Liver (tissue), 8 donors: ENCODE measurements at regions not wholly inside any gene's neighbourhood (a gene's known extent, or its start where the extent isn't known, plus 50 kb on each side); places are given as distances from the start of the nearest gene placed in this dataset.

Experiments used
- DNase-seq: peaks from one replicate; pipeline ENCODE4 v3.0.0-alpha.2; 2017; ENCODE audit warnings: low spot score
- H3K27ac ChIP-seq, 2 donors: one replicate each; pipeline ENCODE4 v1.7.0; 2013; ENCODE audit warnings: inconsistent platforms in 2 of 2, low read length in 2 of 2, control low read depth in 1 of 2, low read depth in 1 of 2, mild to moderate bottlenecking in 1 of 2
- H3K27me3 ChIP-seq, 4 donors: one replicate each; pipeline versions ENCODE4 v1.6.1 to v1.7.0; 2013; ENCODE audit warnings: low read length in 3 of 4, inconsistent platforms in 1 of 4, mild to moderate bottlenecking in 1 of 4, moderate library complexity in 1 of 4; ENCODE audit not compliant: control insufficient read depth in 4 of 4, insufficient read depth in 4 of 4
- H3K36me3 ChIP-seq, 4 donors: one replicate each; pipeline versions ENCODE4 v1.6.1 to v1.7.0; 2013; ENCODE audit warnings: low read length in 3 of 4, mild to moderate bottlenecking in 3 of 4, low read depth in 1 of 4, moderate library complexity in 1 of 4; ENCODE audit not compliant: control insufficient read depth in 4 of 4, insufficient read depth in 3 of 4
- H3K4me1 ChIP-seq, 4 donors: one replicate each; pipeline versions ENCODE4 v1.6.1 to v1.7.0; 2013; ENCODE audit warnings: low read length in 3 of 4, mild to moderate bottlenecking in 3 of 4, moderate library complexity in 1 of 4; ENCODE audit not compliant: control insufficient read depth in 4 of 4, insufficient read depth in 4 of 4
- H3K4me3 ChIP-seq, 3 donors: one replicate each; pipeline versions ENCODE4 v1.6.1 to v1.7.0; 2013; ENCODE audit warnings: low read length in 3 of 3, control low read depth in 1 of 3, low read depth in 1 of 3, mild to moderate bottlenecking in 1 of 3
- H3K9ac ChIP-seq, 2 donors: one replicate each; pipeline ENCODE4 v1.7.0; 2013; ENCODE audit warnings: low read length in 2 of 2, mild to moderate bottlenecking in 2 of 2, moderate library complexity in 2 of 2, control low read depth in 1 of 2, low read depth in 1 of 2
- H3K9me3 ChIP-seq, 4 donors: one replicate each; pipeline versions ENCODE4 v1.6.1 to v1.7.0; 2013; ENCODE audit warnings: low read length in 3 of 4; ENCODE audit not compliant: control insufficient read depth in 4 of 4
- CTCF ChIP-seq: fragments of 150-350 bp; IDR thresholded peaks from 2 replicates; pipeline ENCODE4 v1.5.1; 2017; ENCODE audit warnings: improper control_type of control experiment, low read depth, low read length; ENCODE audit not compliant: missing input control
- EGR1 ChIP-seq, 2 donors: IDR thresholded peaks; 2 replicates each; pipeline ENCODE4 v1.6.1; 2016 to 2018; ENCODE audit warnings: antibody characterized with exemption in 2 of 2, low read depth in 2 of 2
- GABPA ChIP-seq, 2 donors: IDR thresholded peaks in 1 of 2; conservative IDR thresholded peaks in 1 of 2; 2 replicates each; pipeline ENCODE4 v1.6.1; 2016; ENCODE audit warnings: antibody characterized with exemption in 2 of 2, mild to moderate bottlenecking in 1 of 2, moderate library complexity in 1 of 2
- HNF4A ChIP-seq, 2 donors: conservative IDR thresholded peaks; 2 replicates each; pipeline ENCODE4 v1.6.1; 2016; ENCODE audit warnings: antibody characterized with exemption in 2 of 2, mild to moderate bottlenecking in 2 of 2
- HNF4G ChIP-seq: IDR thresholded peaks from 2 replicates; pipeline ENCODE4 v1.6.1; 2016; ENCODE audit warnings: antibody characterized with exemption
- JUND ChIP-seq, 2 donors: IDR thresholded peaks; 2 replicates each; pipeline ENCODE4 v1.6.1; 2016; ENCODE audit warnings: antibody characterized with exemption in 2 of 2
- MAX ChIP-seq: IDR thresholded peaks from 2 replicates; pipeline ENCODE4 v1.6.1; 2016; ENCODE audit warnings: antibody characterized with exemption
- REST ChIP-seq: IDR thresholded peaks from 2 replicates; pipeline ENCODE4 v1.6.1; 2016; ENCODE audit warnings: antibody characterized with exemption, mild to moderate bottlenecking
- RXRA ChIP-seq, 2 donors: IDR thresholded peaks; 2 replicates each; pipeline ENCODE4 v1.6.1; 2017 to 2018; ENCODE audit warnings: antibody characterized with exemption in 2 of 2, mild to moderate bottlenecking in 1 of 2
- TAF1 ChIP-seq: conservative IDR thresholded peaks from 2 replicates; pipeline ENCODE4 v1.6.1; 2016; ENCODE audit warnings: antibody characterized with exemption, mild to moderate bottlenecking
- YY1 ChIP-seq: IDR thresholded peaks from 2 replicates; pipeline ENCODE4 v1.6.1; 2016; ENCODE audit warnings: antibody characterized with exemption, mild to moderate bottlenecking
- WGBS: extraction: QIAGEN DNeasy Blood & Tissue Kit; methylation state at CpG from one replicate; pipeline ENCODE4 v1.1.7; 2013; 5-methylcytosine and 5-hydroxymethylcytosine counted together
- donor health status: healthy.
- donor health status: healthy.
- donor health status: healthy.
- donor health status: healthy.
- donor health status: healthy.

DNA sequence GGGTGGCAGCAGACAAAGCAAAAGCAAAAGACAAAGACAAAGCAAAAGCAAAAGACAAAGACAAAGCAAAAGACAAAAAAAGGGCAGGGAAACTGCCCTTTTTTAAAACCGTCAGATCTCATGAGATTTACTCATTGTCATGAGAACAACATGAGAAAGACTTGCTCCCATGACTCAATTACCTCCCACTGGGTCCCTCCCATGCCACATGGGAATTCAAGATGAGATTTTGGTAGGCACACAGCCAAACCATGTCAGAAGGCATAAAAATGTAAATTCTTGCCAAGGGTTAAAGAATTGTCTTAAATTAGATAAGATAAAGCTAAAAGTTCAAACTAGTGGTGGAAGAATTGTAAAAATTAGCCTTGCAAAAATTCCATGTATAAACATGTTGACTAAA, 419.7 kb downstream of the TRAM1L1 start:
- Histone ChIP-seq H3K9me3 (peaks cover 0 to 6% (median 0%) of the 10 kb centered on the region in 4 donors), H3K27me3 (peaks cover 0 to 2% (median 0%) of the 10 kb centered on the region in 4 donors), H3K4me3 (no peak overlapping the region), H3K4me1 (no peaks in the 10 kb centered on the region), H3K36me3 (no peaks in the 10 kb centered on the region), H3K27ac (no peak overlapping the region), H3K9ac (no peak overlapping the region)
- 62% methylated on average over 1 of the region's 1 CpG for WGBS
- DNase-seq, result no peak
- TF ChIP-seq RXRA (IDR thresholded peaks at IDR 0.05), result no peak
- no peak for TF ChIP-seq MAX
- TF ChIP-seq EGR1 (IDR thresholded peaks at IDR 0.05; ENCODE audit: low read depth in 2 of 2), result no peak
- no peak for TF ChIP-seq CTCF
- no peak for TF ChIP-seq GABPA (IDR thresholded peaks at IDR 0.05 in 1 of 2, conservative IDR thresholded peaks at IDR 0.05 in 1 of 2)

- TF ChIP-seq JUND (IDR thresholded peaks at IDR 0.05), result no peak
- no peak for TF ChIP-seq HNF4A (conservative IDR thresholded peaks at IDR 0.05)
- TF ChIP-seq GABPA (IDR thresholded peaks at IDR 0.05 in 1 of 2, conservative IDR thresholded peaks at IDR 0.05 in 1 of 2), result no peak
- TF ChIP-seq HNF4G, result no peak
- no peak for TF ChIP-seq REST
- no peak for TF ChIP-seq YY1
- TF ChIP-seq MAX, result no peak
- WGBS, result 89% methylated on average over 2 of the region's 2 CpGs
- no peak for DNase-seq
Measured at GRCh38 chr4:116664198-116664597, 421.2 kb downstream of the TRAM1L1 start.

GRCh38 chr4:116639070-116639577, 446.3 kb downstream of the TRAM1L1 start:
- Histone ChIP-seq H3K27ac (no peak overlapping the region), H3K4me1 (no peaks in the 10 kb centered on the region), H3K27me3 (no peaks in the 10 kb centered on the region), H3K9me3 (no peaks in the 10 kb centered on the region), H3K36me3 (no peaks in the 10 kb centered on the region), H3K4me3 (no peak overlapping the region), H3K9ac (no peak overlapping the region)
- TF ChIP-seq HNF4A (conservative IDR thresholded peaks at IDR 0.05) (no peak), HNF4G (no peak), MAX (no peak), TAF1 (no peak)
- WGBS, result 54% methylated on average over 3 of the region's 3 CpGs
- DNase-seq, result no peak

More at GRCh38 chr4:116664198-116664597, 421.2 kb downstream of the TRAM1L1 start:
- no peaks in the 10 kb centered on the region for H3K36me3 ChIP-seq
- H3K27me3 ChIP-seq, result peaks cover 0 to 2% (median 0%) of the 10 kb centered on the region in 4 donors
- H3K27ac ChIP-seq, result no peak overlapping the region
- H3K9me3 ChIP-seq, result peaks cover 0 to 6% (median under 1%) of the 10 kb centered on the region in 4 donors
- no peak overlapping the region for H3K4me3 ChIP-seq
- H3K9ac ChIP-seq, result no peak overlapping the region
- H3K4me1 ChIP-seq, result no peaks in the 10 kb centered on the region
